Erythroblast (primary cell): ENCODE measurements at regions not wholly inside any gene's neighbourhood (a gene's known extent, or its start where the extent isn't known, plus 50 kb on each side); places are given as distances from the start of the nearest gene placed in this dataset.

ENCODE experiments used
- GATA1 ChIP-seq: IDR thresholded peaks from 2 replicates; pipeline ENCODE4 v1.6.1; 2011; ENCODE audit warnings: low read depth, mild to moderate bottlenecking, control low read depth, low read length, moderate library complexity
- POLR2A ChIP-seq: IDR thresholded peaks from 2 replicates; pipeline ENCODE4 v1.6.1; 2011; ENCODE audit warnings: mild to moderate bottlenecking, low read length

- no peak for TF ChIP-seq POLR2A
- TF ChIP-seq GATA1, result no peak
These were observed 220.3 kb upstream of the BCOR start for GRCh38 chrX:40318076-40318475.
